GM19463 (cell line): ENCODE measurements at regions not wholly inside any gene's neighbourhood (a gene's known extent, or its start where the extent isn't known, plus 50 kb on each side); places are given as distances from the start of the nearest gene placed in this dataset.

Experiments used
- ATAC-seq: cut with Tn5 transposase; IDR thresholded peaks from one replicate; pipeline ENCODE4 v1.9.1; 2021; ENCODE audit warnings: mild to moderate bottlenecking, moderate library complexity; ENCODE audit not compliant: unreplicated experiment

GRCh38 chr12:88784166-88784565 lies 203.9 kb upstream of the KITLG start:
- no peak for ATAC-seq

DNA sequence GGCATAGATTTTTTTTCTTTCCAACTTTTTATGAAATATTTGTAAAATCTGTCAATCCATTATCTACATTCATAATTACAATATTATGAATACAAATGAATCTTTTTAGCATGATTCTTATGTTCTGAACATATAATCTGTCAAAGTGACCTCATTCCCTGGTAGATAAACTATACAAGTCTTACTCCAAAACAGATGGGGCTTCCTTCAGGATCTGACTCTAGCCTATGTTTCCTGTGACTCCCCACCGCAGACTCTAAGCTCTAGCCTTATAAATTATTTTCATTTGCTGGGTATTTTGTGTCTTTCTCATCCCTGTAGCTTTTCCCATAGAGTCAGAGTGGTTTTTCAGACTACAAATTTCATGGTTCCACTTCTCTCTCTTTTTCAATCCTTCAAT lies 202.1 kb upstream of the KITLG start:
- ATAC-seq, result no peak

DNA sequence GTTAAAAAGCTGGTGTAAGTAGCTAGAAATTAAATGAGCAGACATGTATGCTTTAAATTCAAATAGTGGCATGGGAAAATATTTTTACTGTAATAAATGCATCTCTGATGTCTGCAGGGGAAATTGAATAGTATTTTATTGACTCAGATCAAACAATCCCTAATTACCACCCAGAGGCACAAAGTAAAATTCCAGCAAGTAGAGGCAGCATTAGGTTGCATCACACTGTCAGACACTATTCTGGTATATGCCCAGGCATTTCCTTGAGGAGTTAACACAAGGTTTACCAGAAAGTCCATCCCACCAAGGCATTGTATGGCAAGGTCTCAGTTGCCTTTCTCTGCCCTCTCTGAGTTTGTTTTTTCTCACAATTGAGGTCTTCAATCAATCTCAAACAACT lies 201.6 kb upstream of the KITLG start:
- ATAC-seq, result no peak

- no peak for ATAC-seq
Observed at GRCh38 chr12:88778064-88778463, 197.8 kb upstream of the KITLG start.

DNA sequence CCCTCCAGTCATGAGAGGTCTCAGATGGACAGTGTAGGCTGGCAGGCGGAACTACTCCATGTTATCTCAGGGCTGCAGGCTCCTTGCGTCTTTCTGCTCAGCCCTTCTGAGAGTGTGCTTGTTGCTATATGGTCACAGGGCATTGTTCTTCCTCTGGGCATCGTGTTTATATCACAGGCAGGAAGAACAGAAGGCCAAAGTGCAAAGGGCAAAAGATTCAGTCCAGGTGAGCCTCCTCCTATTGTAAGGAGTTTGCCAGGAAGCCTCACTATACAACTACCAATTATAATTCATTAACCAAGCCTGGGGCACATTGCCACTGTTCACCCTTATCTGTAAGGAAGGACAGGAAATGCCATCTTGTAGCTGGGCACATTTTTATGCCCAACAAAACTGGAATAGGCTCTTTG lies 195.5 kb upstream of the KITLG start:
- ATAC-seq, result no peak

DNA sequence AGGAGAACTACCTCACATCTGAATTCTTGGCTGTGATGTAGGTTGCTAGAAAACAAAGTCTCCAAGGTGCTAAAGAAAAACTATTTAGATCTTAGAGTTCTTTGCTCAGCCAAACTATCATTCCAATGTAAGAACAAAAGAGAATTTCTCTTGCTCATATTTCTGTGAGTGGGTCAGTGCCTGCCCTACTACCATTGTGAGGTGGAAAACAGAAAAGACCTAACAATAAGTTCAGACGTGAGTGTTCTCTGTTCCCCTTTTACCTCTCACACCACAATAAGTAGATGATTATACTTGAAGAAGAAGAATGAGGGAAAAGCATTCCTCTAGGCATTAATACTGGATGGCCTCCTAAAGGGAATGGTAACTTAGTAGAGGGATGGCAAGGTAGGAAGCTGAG lies 187.4 kb upstream of the KITLG start:
- ATAC-seq, result no peak

- no peak for ATAC-seq
Observed at GRCh38 chr12:88764781-88765480, 184.7 kb upstream of the KITLG start.

GRCh38 chr12:88763536-88764100 lies 183.3 kb upstream of the KITLG start:
- ATAC-seq, result no peak

DNA sequence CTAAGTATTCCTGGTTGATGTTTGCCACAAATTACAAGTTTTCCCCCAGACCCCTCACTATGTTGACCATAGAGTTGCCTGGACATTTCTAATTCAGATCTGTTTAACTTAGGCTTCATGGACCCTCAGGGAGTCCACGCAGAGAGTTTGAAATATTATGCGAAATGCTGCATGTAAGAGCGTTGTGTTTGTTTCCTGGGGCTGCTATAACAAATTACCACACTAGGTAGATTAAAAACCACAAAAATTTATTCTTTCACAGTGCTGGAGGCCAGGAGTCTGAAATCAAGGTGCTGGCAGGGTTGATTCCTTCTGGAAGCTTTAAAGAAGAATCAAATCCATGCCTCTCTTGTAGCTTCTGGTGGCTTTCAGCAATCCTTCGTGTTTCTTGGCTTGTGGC lies 177.9 kb upstream of the KITLG start:
- ATAC-seq, result no peak

DNA sequence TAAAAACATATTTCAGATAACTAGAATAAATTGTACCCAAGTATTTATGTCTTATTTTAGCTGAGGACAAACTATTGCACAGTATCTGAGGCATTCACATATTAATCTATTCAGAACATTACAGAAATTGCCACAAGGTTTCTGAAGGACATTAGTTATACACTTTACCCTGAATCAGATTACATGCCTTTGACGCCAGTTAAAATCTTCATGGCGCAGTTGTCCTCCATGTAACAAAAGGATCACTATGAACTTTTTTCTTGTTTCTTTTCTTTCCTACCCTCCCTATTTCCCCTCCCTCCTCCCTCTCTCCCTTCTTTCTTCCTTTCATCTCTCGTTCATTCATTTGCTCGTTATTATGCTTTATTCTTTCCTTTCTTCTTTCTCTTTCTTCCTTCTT lies 176.6 kb upstream of the KITLG start:
- ATAC-seq, result no peak

- ATAC-seq, result no peak
Observed at GRCh38 chr12:88756153-88756552, 175.9 kb upstream of the KITLG start.

- no peak for ATAC-seq
Observed at GRCh38 chr12:88753707-88754106, 173.4 kb upstream of the KITLG start.

DNA sequence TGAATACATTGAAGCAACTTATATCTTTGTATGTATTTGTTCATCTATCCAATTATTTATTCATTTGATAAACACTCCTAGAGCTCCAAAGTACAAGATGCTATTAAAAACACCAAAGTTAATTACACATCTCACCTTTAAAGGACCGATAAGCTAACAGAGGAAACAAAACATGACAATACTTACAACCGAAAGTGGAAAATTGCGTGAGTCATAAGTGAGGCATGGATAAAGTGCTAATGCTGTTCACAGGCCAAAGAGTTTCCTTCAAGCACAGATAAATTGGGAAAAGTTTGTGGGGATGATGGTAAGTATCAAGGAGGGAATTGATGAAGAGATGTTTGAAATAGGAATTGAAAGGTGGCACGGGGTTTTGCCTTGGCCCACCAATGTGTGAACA lies 172.8 kb upstream of the KITLG start:
- no peak for ATAC-seq

DNA sequence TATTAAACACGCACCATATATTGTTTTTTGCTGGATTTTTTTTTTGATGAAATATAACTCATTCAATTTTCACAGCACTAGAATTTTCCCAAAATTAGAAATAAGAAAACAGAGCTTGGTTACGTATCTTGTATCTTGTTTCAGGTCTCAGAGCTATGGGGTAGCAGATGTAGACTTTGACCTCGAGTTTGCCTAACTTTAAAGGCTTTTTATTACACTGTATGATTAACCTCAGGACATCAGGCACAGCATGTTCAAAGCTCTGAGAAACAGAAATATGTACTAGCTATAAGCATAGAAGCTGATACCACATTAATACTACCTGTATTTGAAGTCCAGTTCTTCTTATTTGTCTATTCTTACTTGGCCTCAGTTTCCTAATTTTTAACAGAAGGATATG lies 171.9 kb upstream of the KITLG start:
- no peak for ATAC-seq

DNA sequence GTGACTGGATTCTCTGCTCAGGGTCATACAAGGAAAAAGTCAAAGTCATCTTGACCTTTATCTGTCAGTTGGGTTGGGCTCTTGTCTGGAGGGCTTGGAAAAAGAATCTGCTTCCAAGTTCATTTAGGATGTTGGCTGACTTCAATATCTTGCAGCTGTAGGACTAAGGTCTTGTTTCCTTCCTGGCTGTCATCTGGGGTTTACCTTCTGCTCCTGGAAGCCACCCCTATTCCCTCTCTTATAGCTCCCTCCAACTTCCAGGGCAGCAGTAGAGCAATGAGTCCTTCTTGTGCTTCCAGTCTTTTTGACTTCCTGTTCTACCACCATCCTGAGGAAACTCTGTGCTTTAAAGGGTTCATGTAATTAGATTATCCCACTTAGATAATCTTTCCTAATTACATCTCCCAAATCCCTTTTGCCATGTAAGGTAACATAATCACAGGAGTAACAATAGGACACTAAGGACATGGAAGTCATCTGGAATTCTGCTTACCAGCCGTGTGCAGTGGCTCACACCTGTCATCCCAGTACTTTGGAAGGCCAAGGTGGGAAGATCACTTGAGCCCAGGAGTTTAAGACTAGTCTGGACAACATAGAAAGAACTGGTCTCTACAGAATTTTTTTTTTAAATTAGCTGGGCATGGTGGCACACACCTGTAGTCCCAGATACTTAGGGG lies 170.7 kb upstream of the KITLG start:
- ATAC-seq, result no peak

GRCh38 chr12:88746386-88746785 lies 166.1 kb upstream of the KITLG start:
- ATAC-seq, result no peak

GRCh38 chr12:88743946-88744685 lies 163.8 kb upstream of the KITLG start:
- no peak for ATAC-seq

DNA sequence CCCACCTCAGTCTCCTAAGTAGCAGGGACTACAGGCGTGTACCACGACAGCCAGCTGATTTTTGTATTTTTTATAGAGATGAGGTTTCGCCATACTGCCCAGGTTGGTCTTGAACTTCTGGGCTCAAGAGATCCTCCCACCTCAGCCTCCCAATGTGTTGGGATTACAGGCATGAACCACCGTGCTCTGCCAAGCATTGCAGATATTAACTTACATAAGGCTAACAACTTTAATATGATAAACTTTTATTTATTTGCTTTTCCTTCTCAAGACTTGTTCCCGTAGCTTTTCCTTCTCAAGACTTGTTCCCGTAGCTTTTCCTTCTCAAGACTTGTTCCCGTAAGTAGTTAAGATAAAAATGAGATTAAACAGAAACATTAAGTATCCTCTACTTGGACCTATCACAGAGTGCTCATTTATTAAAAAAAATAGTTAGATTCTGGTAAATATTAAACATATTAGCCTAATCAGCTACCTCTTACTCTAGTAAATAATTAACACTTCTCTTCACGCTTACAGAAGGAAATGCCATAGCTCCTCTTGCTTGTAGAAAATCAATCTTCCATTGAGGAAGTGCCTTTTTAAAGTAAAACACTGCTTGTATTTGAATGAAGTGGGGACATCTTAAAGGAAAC lies 157.7 kb upstream of the KITLG start:
- no peak for ATAC-seq

- no peak for ATAC-seq
Observed at GRCh38 chr12:88736031-88736430, 155.8 kb upstream of the KITLG start.

- no peak for ATAC-seq
Observed at GRCh38 chr12:88733008-88733407, 152.7 kb upstream of the KITLG start.

- no peak for ATAC-seq
Observed at GRCh38 chr12:88729196-88729595, 148.9 kb upstream of the KITLG start.
